ENCODE measurements at regions not wholly inside any gene's neighbourhood (a gene's known extent, or its start where the extent isn't known, plus 50 kb on each side); places are given as distances from the start of the nearest gene placed in this dataset.

DNA sequence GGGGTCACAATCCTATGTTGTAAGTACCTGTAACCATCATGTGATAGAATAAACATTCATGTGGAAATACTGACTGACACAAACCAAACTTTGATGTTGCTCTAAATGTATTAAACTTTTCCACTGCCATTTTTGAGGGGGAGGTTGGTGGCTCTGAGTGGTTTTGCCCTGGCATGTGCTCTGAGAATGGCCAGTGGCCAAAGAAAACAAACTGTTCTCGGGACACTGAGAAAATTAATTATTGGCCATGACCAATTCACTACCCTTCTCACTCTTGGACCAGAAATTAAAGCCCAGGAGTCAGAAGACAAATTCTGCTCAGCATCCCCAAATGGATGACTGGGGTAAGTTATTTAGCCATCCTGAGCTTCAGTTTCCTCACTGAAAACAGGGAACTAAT lies 195.9 kb downstream of the XPNPEP1 start:
- no peak overlapping the region for H3K9ac ChIP-seq (ENCODE audit: low read length)
- no peak overlapping the region for H3K4me2 ChIP-seq (ENCODE audit: low read length)
- H3K9me2 ChIP-seq (ENCODE audit: insufficient read depth, low read length) = no peaks in the 10 kb centered on the region
- H2AFZ ChIP-seq (ENCODE audit: low read depth, low read length) = no peak overlapping the region
- no peak overlapping the region for H3K4me3 ChIP-seq (ENCODE audit: low read length)
- no peaks in the 10 kb centered on the region for H3K79me2 ChIP-seq (replicated peaks; ENCODE audit: insufficient read depth, low read length)
- peaks cover 4% of the 10 kb centered on the region for H3F3A ChIP-seq (ENCODE audit: insufficient read depth, low read length, poor library complexity, severe bottlenecking)
- H3K27me3 ChIP-seq (ENCODE audit: insufficient read depth, low read depth, low read length) = no peaks in the 10 kb centered on the region
- H3K27ac ChIP-seq (ENCODE audit: low read length) = no peak overlapping the region
- TF ChIP-seq TAF1 (IDR thresholded peaks at IDR 0.05; ENCODE audit: low read depth) = no peak
- TF ChIP-seq MXI1 (conservative IDR thresholded peaks at IDR 0.05; ENCODE audit: poor library complexity, severe bottlenecking) = no peak
- no peaks in the 10 kb centered on the region for H3K36me3 ChIP-seq (ENCODE audit: insufficient read depth, low read length)
- no peaks in the 10 kb centered on the region for H3K9me3 ChIP-seq (ENCODE audit: low read length)
- H4K20me1 ChIP-seq (ENCODE audit: insufficient read depth) = no peaks in the 10 kb centered on the region

DNA sequence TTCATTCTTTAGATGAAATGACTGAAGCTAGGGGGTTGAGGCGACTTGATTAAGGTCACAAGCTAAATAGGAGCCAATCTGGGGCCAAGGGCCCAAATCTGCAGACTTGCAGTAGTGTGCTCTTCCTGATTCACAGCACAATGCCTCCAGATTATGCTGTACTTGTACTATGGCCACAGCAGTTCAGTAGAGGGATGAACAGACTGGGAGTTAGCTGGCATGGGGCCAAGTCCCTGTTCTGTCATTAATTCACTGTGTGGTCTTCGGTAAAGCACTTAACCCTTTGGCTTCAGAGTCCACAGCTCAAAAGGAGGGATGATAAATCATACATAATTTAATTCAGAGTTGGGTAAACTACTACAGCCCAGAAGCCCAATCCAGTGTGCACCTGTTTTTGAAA lies 196.8 kb downstream of the XPNPEP1 start:
- Histone ChIP-seq H3K27me3 (ENCODE audit: insufficient read depth, low read depth, low read length) (no peaks in the 10 kb centered on the region), H3K9me2 (ENCODE audit: insufficient read depth, low read length) (no peaks in the 10 kb centered on the region), H3K79me2 (replicated peaks; ENCODE audit: insufficient read depth, low read length) (no peaks in the 10 kb centered on the region), H4K20me1 (ENCODE audit: insufficient read depth) (no peaks in the 10 kb centered on the region), H3K9me3 (ENCODE audit: low read length) (no peaks in the 10 kb centered on the region), H3K36me3 (ENCODE audit: insufficient read depth, low read length) (no peaks in the 10 kb centered on the region), H3K4me2 (ENCODE audit: low read length) (no peak overlapping the region), H3K9ac (ENCODE audit: low read length) (no peak overlapping the region), H3F3A (ENCODE audit: insufficient read depth, low read length, poor library complexity, severe bottlenecking) (peaks cover 4% of the 10 kb centered on the region), H3K4me3 (ENCODE audit: low read length) (no peak overlapping the region), H2AFZ (ENCODE audit: low read depth, low read length) (no peak overlapping the region), H3K27ac (ENCODE audit: low read length) (no peak overlapping the region)
- no peak for TF ChIP-seq TAF1 (IDR thresholded peaks at IDR 0.05; ENCODE audit: low read depth)
- no peak for TF ChIP-seq EP300 (conservative IDR thresholded peaks at IDR 0.05; ENCODE audit: poor library complexity, severe bottlenecking)
- TF ChIP-seq POLR2AphosphoS5 (IDR thresholded peaks at IDR 0.05) = no peak
- TF ChIP-seq, protein P1, sequence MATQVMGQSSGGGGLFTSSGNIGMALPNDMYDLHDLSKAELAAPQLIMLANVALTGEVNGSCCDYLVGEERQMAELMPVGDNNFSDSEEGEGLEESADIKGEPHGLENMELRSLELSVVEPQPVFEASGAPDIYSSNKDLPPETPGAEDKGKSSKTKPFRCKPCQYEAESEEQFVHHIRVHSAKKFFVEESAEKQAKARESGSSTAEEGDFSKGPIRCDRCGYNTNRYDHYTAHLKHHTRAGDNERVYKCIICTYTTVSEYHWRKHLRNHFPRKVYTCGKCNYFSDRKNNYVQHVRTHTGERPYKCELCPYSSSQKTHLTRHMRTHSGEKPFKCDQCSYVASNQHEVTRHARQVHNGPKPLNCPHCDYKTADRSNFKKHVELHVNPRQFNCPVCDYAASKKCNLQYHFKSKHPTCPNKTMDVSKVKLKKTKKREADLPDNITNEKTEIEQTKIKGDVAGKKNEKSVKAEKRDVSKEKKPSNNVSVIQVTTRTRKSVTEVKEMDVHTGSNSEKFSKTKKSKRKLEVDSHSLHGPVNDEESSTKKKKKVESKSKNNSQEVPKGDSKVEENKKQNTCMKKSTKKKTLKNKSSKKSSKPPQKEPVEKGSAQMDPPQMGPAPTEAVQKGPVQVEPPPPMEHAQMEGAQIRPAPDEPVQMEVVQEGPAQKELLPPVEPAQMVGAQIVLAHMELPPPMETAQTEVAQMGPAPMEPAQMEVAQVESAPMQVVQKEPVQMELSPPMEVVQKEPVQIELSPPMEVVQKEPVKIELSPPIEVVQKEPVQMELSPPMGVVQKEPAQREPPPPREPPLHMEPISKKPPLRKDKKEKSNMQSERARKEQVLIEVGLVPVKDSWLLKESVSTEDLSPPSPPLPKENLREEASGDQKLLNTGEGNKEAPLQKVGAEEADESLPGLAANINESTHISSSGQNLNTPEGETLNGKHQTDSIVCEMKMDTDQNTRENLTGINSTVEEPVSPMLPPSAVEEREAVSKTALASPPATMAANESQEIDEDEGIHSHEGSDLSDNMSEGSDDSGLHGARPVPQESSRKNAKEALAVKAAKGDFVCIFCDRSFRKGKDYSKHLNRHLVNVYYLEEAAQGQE (IDR thresholded peaks at IDR 0.05; ENCODE audit: borderline replicate concordance) = no peak
- no peak for TF ChIP-seq MXI1 (conservative IDR thresholded peaks at IDR 0.05; ENCODE audit: poor library complexity, severe bottlenecking)
- no peak for TF ChIP-seq EZH2 (IDR thresholded peaks at IDR 0.05; ENCODE audit: borderline replicate concordance, insufficient read depth, low read length, poor library complexity, severe bottlenecking)
- no peak for TF ChIP-seq SMC3 (conservative IDR thresholded peaks at IDR 0.05; ENCODE audit: poor library complexity)
- no peak for TF ChIP-seq RAD21 (conservative IDR thresholded peaks at IDR 0.05)
- TF ChIP-seq, protein P2, sequence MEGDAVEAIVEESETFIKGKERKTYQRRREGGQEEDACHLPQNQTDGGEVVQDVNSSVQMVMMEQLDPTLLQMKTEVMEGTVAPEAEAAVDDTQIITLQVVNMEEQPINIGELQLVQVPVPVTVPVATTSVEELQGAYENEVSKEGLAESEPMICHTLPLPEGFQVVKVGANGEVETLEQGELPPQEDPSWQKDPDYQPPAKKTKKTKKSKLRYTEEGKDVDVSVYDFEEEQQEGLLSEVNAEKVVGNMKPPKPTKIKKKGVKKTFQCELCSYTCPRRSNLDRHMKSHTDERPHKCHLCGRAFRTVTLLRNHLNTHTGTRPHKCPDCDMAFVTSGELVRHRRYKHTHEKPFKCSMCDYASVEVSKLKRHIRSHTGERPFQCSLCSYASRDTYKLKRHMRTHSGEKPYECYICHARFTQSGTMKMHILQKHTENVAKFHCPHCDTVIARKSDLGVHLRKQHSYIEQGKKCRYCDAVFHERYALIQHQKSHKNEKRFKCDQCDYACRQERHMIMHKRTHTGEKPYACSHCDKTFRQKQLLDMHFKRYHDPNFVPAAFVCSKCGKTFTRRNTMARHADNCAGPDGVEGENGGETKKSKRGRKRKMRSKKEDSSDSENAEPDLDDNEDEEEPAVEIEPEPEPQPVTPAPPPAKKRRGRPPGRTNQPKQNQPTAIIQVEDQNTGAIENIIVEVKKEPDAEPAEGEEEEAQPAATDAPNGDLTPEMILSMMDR (IDR thresholded peaks at IDR 0.05; ENCODE audit: poor library complexity, severe bottlenecking) = no peak

DNA sequence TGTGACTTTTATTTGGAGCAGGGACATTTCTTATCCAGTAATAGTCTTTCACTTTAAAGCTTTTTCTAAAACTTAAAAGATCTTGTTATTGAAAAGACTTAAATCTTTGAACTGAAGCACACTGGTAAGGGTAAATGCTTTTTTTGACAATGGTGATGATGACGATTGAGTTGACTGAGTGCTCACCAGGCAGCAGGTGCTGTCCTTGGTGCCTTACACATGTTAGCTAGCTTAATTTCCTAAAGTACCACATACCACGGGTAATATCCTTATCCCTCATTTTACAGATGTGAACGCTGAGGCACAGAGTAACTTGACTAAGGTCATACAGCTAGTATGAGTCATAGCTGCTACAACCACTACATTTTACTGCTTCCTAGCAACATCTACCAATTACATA lies 200.0 kb downstream of the XPNPEP1 start:
- H3K4me2 ChIP-seq (ENCODE audit: low read length) = no peak overlapping the region
- no peak overlapping the region for H3K4me3 ChIP-seq (ENCODE audit: low read length)
- no peaks in the 10 kb centered on the region for H3K9me3 ChIP-seq (ENCODE audit: low read length)
- H3K27me3 ChIP-seq (ENCODE audit: insufficient read depth, low read depth, low read length) = no peaks in the 10 kb centered on the region
- H3K27ac ChIP-seq (ENCODE audit: low read length) = no peak overlapping the region
- H3K36me3 ChIP-seq (ENCODE audit: insufficient read depth, low read length) = no peaks in the 10 kb centered on the region
- H3K9me2 ChIP-seq (ENCODE audit: insufficient read depth, low read length) = no peaks in the 10 kb centered on the region
- TF ChIP-seq EP300 (conservative IDR thresholded peaks at IDR 0.05; ENCODE audit: poor library complexity, severe bottlenecking) = no peak
- no peak overlapping the region for H3K9ac ChIP-seq (ENCODE audit: low read length)
- H2AFZ ChIP-seq (ENCODE audit: low read depth, low read length) = no peak overlapping the region
- peaks cover 11% of the 10 kb centered on the region for H3F3A ChIP-seq (ENCODE audit: insufficient read depth, low read length, poor library complexity, severe bottlenecking)
- no peaks in the 10 kb centered on the region for H4K20me1 ChIP-seq (ENCODE audit: insufficient read depth)
- H3K79me2 ChIP-seq (replicated peaks; ENCODE audit: insufficient read depth, low read length) = no peaks in the 10 kb centered on the region
